ENCODE measurements at regions not wholly inside any gene's neighbourhood (a gene's known extent, or its start where the extent isn't known, plus 50 kb on each side); places are given as distances from the start of the nearest gene placed in this dataset.

- DNase-seq (ENCODE audit: extremely low read depth, insufficient read length), result no peak
- Histone ChIP-seq H3K36me3 (ENCODE audit: control insufficient read depth, insufficient read depth, low read length) (no peaks in the 10 kb centered on the region), H3K27me3 (replicated peaks; ENCODE audit: control insufficient read depth, insufficient read depth, low read length) (no peaks in the 10 kb centered on the region), H3K4me3 (replicated peaks; ENCODE audit: low read depth, low read length) (no peak overlapping the region)
- TF ChIP-seq, protein P1, sequence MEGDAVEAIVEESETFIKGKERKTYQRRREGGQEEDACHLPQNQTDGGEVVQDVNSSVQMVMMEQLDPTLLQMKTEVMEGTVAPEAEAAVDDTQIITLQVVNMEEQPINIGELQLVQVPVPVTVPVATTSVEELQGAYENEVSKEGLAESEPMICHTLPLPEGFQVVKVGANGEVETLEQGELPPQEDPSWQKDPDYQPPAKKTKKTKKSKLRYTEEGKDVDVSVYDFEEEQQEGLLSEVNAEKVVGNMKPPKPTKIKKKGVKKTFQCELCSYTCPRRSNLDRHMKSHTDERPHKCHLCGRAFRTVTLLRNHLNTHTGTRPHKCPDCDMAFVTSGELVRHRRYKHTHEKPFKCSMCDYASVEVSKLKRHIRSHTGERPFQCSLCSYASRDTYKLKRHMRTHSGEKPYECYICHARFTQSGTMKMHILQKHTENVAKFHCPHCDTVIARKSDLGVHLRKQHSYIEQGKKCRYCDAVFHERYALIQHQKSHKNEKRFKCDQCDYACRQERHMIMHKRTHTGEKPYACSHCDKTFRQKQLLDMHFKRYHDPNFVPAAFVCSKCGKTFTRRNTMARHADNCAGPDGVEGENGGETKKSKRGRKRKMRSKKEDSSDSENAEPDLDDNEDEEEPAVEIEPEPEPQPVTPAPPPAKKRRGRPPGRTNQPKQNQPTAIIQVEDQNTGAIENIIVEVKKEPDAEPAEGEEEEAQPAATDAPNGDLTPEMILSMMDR (IDR thresholded peaks at IDR 0.05; ENCODE audit: insufficient read depth, low read length, poor library complexity, severe bottlenecking), result no peak
These were observed 136.8 kb downstream of the PCDH7 start for GRCh38 chr4:30856795-30857564.

DNA sequence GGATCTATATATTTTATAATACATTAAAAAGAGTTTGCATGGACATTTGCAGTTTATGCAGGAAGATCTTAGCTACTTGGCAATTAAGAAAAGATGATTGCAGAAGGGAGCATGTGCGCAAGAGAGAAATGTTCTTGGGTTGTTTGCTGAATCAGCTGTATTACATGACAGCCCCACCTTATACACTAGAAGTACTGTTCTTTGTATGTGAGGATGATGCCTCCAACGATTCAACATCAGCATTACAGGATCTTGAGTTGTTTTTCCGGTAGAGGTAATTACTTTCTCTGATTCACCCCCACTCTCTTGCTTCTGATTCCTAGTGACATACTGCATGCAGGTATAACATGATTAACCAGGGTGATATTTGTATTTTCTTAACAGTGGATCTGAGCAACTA is 140.8 kb downstream of the PCDH7 start:
- Histone ChIP-seq H3K36me3 (ENCODE audit: control insufficient read depth, insufficient read depth, low read length) (no peaks in the 10 kb centered on the region), H3K4me3 (replicated peaks; ENCODE audit: low read depth, low read length) (no peak overlapping the region), H3K27me3 (replicated peaks; ENCODE audit: control insufficient read depth, insufficient read depth, low read length) (no peaks in the 10 kb centered on the region)
- no peak for DNase-seq (ENCODE audit: extremely low read depth, insufficient read length)
- TF ChIP-seq, protein P1 (IDR thresholded peaks at IDR 0.05; ENCODE audit: insufficient read depth, low read length, poor library complexity, severe bottlenecking), result no peak

DNA sequence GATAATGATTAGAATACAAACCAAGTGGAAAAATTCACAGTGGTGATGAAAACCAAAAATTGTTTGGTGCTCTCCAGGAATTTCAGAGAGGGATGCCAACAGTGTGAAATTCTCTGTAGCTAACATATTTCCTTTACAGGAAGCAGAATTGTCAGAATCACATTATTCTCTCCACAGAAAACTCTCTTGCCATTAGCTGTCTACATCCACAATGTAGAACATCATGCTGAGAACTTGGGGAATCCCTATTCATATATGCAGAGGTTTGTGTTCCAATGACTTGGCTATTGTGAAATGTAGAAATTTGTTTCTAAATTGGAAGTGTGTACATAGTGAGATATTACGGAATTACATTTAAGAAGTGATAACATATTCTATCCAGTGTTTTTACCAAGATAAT is 142.0 kb downstream of the PCDH7 start:
- DNase-seq (ENCODE audit: extremely low read depth, insufficient read length), result no peak
- Histone ChIP-seq H3K4me3 (replicated peaks; ENCODE audit: low read depth, low read length) (no peak overlapping the region), H3K27me3 (replicated peaks; ENCODE audit: control insufficient read depth, insufficient read depth, low read length) (no peaks in the 10 kb centered on the region), H3K36me3 (ENCODE audit: control insufficient read depth, insufficient read depth, low read length) (no peaks in the 10 kb centered on the region)
- TF ChIP-seq, protein P1 (IDR thresholded peaks at IDR 0.05; ENCODE audit: insufficient read depth, low read length, poor library complexity, severe bottlenecking), result no peak

- no peaks in the 10 kb centered on the region for H3K27me3 ChIP-seq (replicated peaks; ENCODE audit: control insufficient read depth, insufficient read depth, low read length)
- H3K4me3 ChIP-seq (replicated peaks; ENCODE audit: low read depth, low read length), result no peak overlapping the region
- DNase-seq (ENCODE audit: extremely low read depth, insufficient read length), result no peak
- no peaks in the 10 kb centered on the region for H3K36me3 ChIP-seq (ENCODE audit: control insufficient read depth, insufficient read depth, low read length)
- TF ChIP-seq, protein P1 (IDR thresholded peaks at IDR 0.05; ENCODE audit: insufficient read depth, low read length, poor library complexity, severe bottlenecking), result no peak
These were observed 142.9 kb downstream of the PCDH7 start for GRCh38 chr4:30863021-30863420.

DNA sequence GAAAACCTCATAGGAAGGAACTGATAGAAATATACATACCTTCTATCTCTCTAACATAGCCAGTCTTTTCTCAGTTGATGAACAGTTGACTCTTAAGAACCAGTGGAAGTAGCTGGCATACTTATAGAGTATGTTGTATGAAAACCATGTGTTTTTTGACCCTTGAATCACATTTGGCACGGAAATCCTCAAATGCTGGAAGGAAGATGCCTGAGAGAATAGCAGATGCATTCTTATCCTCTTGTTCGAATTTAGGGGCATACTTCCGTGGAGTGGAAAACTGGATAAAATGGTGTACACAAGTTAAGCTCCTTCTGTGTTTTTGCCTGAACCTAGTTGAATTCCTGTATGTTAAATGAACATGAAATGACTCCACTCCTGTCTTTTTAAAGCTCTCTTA is 145.5 kb downstream of the PCDH7 start:
- H3K27me3 ChIP-seq (replicated peaks; ENCODE audit: control insufficient read depth, insufficient read depth, low read length), result no peaks in the 10 kb centered on the region
- TF ChIP-seq, protein P1 (IDR thresholded peaks at IDR 0.05; ENCODE audit: insufficient read depth, low read length, poor library complexity, severe bottlenecking), result no peak
- DNase-seq (ENCODE audit: extremely low read depth, insufficient read length), result no peak
- no peak overlapping the region for H3K4me3 ChIP-seq (replicated peaks; ENCODE audit: low read depth, low read length)
- H3K36me3 ChIP-seq (ENCODE audit: control insufficient read depth, insufficient read depth, low read length), result no peaks in the 10 kb centered on the region
